CD4-positive, alpha-beta T cell treated with Interleukin-10 for 1 hour (primary cell): ENCODE measurements at regions not wholly inside any gene's neighbourhood (a gene's known extent, or its start where the extent isn't known, plus 50 kb on each side); places are given as distances from the start of the nearest gene placed in this dataset.
A peak's percentile ranks its signal among the peaks of the same experiment; 100 is the strongest.
"Not testable (repeated sequence)": the region's sequence is repeated elsewhere in the genome, so short reads cannot be mapped to it uniquely, and the experiment has no call there.

Experiments used
- DNase-seq: peaks from one replicate; pipeline ENCODE4 v3.0.0-alpha.2; 2020

GRCh38 chr12:69136931-69137613, 102.3 kb upstream of the CPSF6 start:
- DNase-seq, result no peak

GRCh38 chr12:69141074-69141473, 98.3 kb upstream of the CPSF6 start:
- no peak for DNase-seq

DNA sequence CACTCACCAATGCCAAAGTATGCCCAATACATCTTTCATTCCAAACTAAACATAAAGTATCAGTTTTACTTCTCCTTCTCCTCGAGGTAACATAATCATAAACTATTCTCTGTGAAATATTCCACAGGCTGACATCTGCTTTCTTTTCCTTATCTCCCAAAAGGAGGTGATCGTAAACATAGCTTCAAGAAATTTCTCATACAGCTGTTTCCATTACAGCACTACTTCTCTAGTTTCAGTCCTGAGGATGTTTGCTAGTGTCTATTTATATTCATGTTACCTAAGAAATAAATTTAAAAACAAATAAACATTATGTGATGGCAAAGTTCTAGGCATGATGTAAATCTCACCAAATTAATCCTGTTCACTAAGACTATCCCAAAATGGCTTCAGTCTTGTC, 90.1 kb upstream of the CPSF6 start:
- no peak for DNase-seq

DNA sequence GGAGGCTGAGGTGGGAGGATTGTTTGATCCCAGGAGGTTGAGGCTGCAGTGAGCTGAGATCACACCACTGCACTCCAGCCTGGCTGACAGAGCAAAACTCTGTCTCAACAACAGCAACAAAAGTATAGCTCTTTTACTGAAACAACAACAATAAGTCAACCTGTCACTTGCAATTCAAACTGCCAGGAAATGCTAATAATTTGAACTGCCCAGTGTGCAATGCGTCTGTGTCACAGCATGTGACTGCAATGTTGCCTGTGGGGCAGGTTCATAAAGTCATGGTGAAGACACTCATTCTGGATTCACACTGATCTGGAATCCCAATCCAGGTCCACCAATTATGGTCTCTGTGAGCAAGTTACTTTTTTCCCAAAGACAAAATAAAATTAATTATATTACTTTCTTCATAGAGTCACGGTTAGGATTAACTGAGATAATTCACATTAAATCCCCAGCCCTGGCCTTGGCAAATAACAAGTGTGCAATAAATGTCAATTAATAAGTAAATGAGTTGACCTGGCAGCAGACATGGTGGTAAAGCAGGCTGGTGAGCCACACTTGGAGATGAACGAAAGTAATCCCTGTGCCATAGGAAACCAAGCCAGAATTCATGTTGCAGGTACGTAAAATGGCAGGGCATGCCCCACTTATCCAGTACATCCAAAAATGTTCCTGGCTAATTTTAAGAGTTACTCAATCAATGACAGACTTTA, 89.1 kb upstream of the CPSF6 start:
- DNase-seq, result no peak

DNA sequence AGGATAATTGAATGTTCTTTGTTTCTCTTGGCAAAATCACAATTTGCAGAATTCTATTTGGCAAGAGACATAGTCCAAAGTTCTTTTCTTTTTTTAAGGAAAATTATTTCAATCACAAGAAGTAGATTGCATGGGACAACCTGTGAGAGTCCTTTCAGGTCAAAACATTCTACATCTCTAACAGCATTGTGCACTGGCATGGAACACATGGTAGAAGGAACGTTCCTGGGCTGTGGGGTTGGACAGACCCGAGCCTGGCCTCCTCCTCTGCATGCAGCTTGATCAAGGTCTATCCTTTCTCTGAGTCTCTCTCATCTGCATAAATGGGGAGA, 88.6 kb upstream of the CPSF6 start:
- no peak for DNase-seq

DNA sequence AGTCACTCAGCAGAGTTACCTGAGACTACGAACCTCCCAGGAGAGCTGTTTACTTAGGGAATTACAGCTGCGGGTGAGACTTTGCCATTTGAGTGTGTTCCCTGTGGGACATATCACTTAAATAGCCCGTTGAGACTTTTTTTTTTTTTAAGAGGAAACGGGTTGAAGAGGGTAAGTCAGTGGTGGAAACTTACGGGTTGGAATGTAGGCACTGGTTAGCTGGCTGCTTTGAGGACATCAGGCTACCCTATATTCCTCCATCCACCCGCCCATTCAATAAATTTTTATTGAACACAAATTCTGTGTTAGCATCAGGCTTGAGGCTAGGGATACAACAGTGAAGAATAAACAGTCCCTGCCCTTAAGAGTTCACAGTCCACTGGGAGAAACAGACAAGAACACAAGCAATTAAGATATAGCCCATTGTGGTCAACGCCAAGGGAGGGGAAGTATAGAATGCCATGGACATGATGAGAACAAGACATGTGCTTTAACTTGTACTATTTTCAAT, 88.1 kb upstream of the CPSF6 start:
- no peak for DNase-seq

- peak; percentile 82 for DNase-seq
These were observed 84.6 kb upstream of the CPSF6 start for GRCh38 chr12:69154585-69155363.

- DNase-seq, result peak; percentile 90
These were observed 82.2 kb upstream of the CPSF6 start for GRCh38 chr12:69157023-69157655.

- DNase-seq, result peak; percentile 54
These were observed 77.5 kb upstream of the CPSF6 start for GRCh38 chr12:69161829-69162228.

- DNase-seq, result no peak
These were observed 75.5 kb upstream of the CPSF6 start for GRCh38 chr12:69163681-69164362.

DNA sequence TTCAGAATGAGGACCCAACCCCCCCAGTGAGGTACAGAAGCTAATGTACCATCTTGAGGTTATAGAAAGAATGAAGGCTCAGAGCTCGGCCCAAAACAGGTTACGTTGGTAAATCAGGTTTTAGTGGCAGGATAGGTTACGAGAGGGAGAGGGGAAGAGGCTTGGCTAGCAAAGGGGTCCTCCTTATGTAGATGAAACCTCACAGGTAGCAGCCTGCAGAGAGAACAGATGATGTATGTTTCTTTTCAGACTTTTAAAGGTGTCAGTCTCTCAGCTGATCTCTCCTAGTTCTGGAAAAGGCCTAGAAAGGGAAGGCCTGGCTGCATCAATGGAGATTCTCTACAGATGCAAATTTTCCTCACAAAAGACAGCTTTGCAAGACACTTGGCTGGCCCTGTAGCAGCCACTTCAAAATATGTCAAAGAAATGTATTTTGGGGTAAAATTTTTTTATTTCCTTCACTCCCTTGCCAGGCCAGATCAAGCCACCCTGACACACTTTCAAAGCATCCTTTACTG, 71.7 kb upstream of the CPSF6 start:
- no peak for DNase-seq

DNA sequence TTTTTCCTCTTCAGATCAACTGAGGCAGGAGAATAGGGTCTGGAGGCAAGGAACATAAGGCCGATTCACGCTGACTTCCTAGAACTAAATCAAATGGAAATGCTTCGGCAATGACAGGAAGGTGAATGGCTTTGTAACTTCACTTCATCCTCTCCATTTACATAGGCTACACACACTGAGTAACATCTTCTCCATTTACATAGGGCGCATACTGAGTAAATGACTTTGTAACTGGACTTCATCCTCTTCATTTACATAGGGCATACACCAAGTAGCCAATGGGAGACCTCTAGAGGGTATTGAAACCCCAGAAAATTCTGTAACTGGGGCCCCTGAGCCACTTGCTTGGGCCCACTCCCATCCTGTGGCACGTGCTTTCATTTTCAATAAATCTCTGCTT, 71.0 kb upstream of the CPSF6 start:
- DNase-seq, result no peak

DNA sequence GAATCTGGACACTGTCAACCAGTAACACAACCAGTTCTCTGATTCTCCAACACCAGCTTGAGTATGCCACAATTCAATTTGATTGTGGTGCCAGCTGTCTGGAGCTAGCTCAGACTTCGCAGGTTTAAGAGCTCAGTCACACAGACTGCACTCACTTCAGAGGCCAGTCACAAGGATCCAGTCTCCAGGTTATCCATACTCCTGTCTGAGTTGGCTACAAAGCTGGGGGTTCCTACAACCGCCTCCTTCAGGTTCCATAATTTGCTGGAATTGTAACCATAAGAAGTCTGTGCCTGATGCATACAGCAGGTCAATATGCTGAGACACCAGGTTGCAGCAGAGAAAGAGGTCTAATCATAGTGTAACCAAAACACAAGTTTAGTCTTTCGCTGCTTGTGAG, 70.5 kb upstream of the CPSF6 start:
- no peak for DNase-seq

GRCh38 chr12:69170293-69170692, 69.1 kb upstream of the CPSF6 start:
- DNase-seq, result no peak

DNA sequence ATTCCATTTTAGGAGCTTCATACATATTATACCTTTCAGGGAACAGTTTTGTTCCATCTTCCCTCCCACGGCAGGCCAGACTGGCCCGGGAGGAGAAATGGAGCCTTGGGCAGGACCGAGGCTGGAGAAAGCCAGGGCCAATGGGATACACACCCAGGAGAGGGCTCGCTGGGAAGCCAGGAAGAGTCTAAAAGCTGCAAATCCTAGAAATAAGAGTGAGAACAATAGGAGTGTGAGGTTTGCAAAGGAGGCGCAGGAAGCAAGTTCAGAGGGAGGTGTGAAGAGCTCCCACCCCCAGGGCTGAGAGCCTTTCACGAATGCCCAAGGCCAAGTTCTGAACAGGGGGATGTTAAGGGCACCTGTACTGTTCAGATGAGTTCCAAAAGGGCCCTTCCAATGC, 67.5 kb upstream of the CPSF6 start:
- DNase-seq, result no peak

DNA sequence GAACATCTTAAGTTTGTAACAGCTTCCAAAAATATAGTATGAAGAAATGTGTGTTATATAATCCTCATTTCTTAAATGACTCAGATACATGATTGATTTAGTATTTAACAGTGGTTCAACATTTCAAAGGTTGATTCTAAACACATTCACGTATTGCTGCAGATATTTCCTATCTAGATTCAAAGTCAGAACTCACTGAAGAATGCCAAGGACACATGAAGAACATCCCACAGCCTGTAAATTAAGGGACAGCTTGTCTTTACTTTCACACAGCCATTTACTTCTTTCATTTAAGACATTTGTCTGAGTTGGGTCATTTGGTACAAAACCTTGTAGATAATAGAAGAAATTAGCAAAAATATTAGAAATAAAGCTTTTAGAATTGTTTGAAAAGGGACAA, 66.9 kb upstream of the CPSF6 start:
- no peak for DNase-seq

DNA sequence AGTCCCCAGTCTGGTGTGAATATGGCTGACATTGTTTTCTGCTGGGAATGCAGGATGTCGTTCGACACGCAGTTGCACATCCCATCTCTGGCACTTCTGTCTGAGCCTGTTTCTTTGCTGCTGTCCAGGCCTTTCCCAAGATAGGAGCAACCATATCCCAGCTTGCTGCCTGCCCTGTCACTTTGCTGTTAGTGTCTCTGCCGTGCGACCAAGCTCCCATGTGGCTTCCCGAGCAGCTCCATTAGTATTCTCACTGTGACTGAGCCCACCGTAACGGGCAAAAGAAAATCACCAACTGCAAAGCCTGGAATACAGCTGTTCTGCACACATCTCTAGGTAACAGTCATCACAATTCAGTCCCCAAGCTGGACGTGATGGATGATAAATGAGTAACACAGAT, 66.0 kb upstream of the CPSF6 start:
- DNase-seq, result no peak

- DNase-seq, result no peak
These were observed 59.6 kb upstream of the CPSF6 start for GRCh38 chr12:69179786-69180185.

DNA sequence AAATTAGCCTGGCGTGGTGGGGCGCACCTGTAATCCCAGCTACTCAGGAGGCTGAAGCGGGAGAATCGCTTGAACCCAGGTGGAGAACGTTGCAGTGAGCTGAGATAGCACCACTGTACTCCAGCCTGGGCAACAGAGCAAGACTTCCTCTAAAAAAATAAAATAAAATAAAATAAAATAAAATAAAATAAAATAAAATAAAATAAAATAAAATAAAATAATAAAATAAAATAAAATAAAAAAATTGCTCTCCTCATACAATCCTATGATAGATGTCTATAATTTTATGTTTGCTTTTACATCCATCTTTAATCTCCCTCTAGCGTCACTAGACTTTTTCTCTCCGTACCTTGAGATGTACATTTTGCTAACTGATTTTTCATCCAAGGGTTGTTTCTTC, 51.8 kb upstream of the CPSF6 start:
- DNase-seq, result not testable (repeated sequence)

- DNase-seq, result no peak
These were observed 49.9 kb upstream of the CPSF6 start for GRCh38 chr12:69189378-69189978.
